OCI-LY7 (cell line): ENCODE measurements at regions not wholly inside any gene's neighbourhood (a gene's known extent, or its start where the extent isn't known, plus 50 kb on each side); places are given as distances from the start of the nearest gene placed in this dataset.
"Not testable (repeated sequence)": the region's sequence is repeated elsewhere in the genome, so short reads cannot be mapped to it uniquely, and the experiment has no call there.

ENCODE experiments used
- EZH2phosphoT487 ChIP-seq: fragments of 200-600 bp; sonication (generic); IDR thresholded peaks from 2 replicates; pipeline ENCODE4 v1.6.1; 2018; ENCODE audit warnings: low read depth, borderline replicate concordance, mild to moderate bottlenecking, mixed run types, antibody characterized with exemption, low read length, moderate library complexity, mixed read lengths
- TF ChIP-seq, protein P1 (sequence below): fragments of 200-600 bp; sonication (generic); conservative IDR thresholded peaks from 2 replicates; pipeline ENCODE4 v1.5.1; 2014; ENCODE audit warnings: mild to moderate bottlenecking, antibody characterized with exemption, low read length, moderate library complexity, mixed read lengths

GRCh38 chr7:55687252-55687651, 115.0 kb upstream of the VOPP1 start:
- TF ChIP-seq, protein P1, sequence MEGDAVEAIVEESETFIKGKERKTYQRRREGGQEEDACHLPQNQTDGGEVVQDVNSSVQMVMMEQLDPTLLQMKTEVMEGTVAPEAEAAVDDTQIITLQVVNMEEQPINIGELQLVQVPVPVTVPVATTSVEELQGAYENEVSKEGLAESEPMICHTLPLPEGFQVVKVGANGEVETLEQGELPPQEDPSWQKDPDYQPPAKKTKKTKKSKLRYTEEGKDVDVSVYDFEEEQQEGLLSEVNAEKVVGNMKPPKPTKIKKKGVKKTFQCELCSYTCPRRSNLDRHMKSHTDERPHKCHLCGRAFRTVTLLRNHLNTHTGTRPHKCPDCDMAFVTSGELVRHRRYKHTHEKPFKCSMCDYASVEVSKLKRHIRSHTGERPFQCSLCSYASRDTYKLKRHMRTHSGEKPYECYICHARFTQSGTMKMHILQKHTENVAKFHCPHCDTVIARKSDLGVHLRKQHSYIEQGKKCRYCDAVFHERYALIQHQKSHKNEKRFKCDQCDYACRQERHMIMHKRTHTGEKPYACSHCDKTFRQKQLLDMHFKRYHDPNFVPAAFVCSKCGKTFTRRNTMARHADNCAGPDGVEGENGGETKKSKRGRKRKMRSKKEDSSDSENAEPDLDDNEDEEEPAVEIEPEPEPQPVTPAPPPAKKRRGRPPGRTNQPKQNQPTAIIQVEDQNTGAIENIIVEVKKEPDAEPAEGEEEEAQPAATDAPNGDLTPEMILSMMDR = not testable (repeated sequence)
- not testable (repeated sequence) for TF ChIP-seq EZH2phosphoT487
